ENCODE measurements at regions not wholly inside any gene's neighbourhood (a gene's known extent, or its start where the extent isn't known, plus 50 kb on each side); places are given as distances from the start of the nearest gene placed in this dataset.

GRCh38 chr5:40288800-40289485, 390.8 kb upstream of the PTGER4 start:
- TF ChIP-seq, protein P1, sequence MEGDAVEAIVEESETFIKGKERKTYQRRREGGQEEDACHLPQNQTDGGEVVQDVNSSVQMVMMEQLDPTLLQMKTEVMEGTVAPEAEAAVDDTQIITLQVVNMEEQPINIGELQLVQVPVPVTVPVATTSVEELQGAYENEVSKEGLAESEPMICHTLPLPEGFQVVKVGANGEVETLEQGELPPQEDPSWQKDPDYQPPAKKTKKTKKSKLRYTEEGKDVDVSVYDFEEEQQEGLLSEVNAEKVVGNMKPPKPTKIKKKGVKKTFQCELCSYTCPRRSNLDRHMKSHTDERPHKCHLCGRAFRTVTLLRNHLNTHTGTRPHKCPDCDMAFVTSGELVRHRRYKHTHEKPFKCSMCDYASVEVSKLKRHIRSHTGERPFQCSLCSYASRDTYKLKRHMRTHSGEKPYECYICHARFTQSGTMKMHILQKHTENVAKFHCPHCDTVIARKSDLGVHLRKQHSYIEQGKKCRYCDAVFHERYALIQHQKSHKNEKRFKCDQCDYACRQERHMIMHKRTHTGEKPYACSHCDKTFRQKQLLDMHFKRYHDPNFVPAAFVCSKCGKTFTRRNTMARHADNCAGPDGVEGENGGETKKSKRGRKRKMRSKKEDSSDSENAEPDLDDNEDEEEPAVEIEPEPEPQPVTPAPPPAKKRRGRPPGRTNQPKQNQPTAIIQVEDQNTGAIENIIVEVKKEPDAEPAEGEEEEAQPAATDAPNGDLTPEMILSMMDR (IDR thresholded peaks at IDR 0.05) = no peak
- TF ChIP-seq POLR2A (IDR thresholded peaks at IDR 0.05) = no peak
- no peaks in the 10 kb centered on the region for H3K4me1 ChIP-seq
- intact Hi-C loops (cut with DNase I; ENCODE audit: low total_unique reads) = no loop called here

DNA sequence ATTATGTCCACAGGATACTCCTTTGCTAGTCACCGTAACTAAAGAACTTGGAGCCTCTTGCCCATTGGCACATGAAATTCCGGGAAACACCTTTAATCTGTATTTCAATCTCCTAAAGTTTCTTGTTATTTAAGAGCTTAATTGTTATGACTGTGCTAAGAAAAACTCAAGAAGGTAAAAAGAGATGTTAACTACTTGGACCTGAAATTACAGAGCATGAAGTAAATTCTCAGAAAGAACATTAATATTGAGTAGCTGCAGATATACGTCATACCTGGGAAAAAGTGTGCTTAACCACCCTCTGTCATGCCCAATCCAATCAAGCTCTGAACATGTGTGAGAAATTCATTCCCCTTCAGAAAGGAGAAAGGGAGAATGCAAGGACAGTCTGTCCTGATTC, 394.9 kb upstream of the PTGER4 start:
- no peaks in the 10 kb centered on the region for H3K9me3 ChIP-seq
- H3K36me3 ChIP-seq = no peaks in the 10 kb centered on the region
- no peaks in the 10 kb centered on the region for H3K4me1 ChIP-seq
- TF ChIP-seq, protein P1 (IDR thresholded peaks at IDR 0.05) = no peak
- TF ChIP-seq POLR2A (IDR thresholded peaks at IDR 0.05) = no peak
- H3K27ac ChIP-seq = no peak overlapping the region
- no peak overlapping the region for H3K4me3 ChIP-seq
- H3K27me3 ChIP-seq = no peaks in the 10 kb centered on the region
- DNase-seq = no peak
- intact Hi-C loops (cut with DNase I; ENCODE audit: low total_unique reads) = no loop called here

More at GRCh38 chr5:40288800-40289485, 390.8 kb upstream of the PTGER4 start:
- Histone ChIP-seq H3K36me3 (no peaks in the 10 kb centered on the region), H3K27ac (no peak overlapping the region), H3K9me3 (no peaks in the 10 kb centered on the region), H3K4me3 (no peak overlapping the region), H3K27me3 (no peaks in the 10 kb centered on the region)
- DNase-seq = no peak

DNA sequence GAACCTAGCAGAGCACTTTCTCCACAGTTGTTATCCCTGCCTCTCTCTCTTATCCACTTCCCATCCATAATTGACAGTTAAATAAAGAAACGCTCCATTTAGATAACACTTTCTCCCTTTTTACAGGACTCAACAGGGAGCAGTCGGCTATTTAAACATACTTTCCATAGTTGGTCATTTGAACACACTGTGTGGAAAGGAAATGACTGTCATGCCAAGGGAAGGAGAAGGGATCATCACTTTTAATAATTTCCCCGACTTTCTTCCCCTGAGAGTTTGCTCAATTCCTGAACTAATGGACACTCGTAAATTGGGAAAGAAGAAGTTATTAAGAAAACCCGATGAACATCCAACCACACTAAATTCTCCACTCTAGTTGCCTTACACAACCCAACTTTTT, 400.8 kb upstream of the PTGER4 start:
- intact Hi-C loops (cut with DNase I; ENCODE audit: low total_unique reads) = no loop called here
- Histone ChIP-seq H3K4me1 (no peaks in the 10 kb centered on the region), H3K27me3 (no peaks in the 10 kb centered on the region), H3K27ac (no peak overlapping the region), H3K36me3 (no peaks in the 10 kb centered on the region), H3K4me3 (no peak overlapping the region), H3K9me3 (no peaks in the 10 kb centered on the region)
- TF ChIP-seq, protein P1 (IDR thresholded peaks at IDR 0.05) = no peak
- TF ChIP-seq POLR2A (IDR thresholded peaks at IDR 0.05) = no peak
- DNase-seq = no peak

DNA sequence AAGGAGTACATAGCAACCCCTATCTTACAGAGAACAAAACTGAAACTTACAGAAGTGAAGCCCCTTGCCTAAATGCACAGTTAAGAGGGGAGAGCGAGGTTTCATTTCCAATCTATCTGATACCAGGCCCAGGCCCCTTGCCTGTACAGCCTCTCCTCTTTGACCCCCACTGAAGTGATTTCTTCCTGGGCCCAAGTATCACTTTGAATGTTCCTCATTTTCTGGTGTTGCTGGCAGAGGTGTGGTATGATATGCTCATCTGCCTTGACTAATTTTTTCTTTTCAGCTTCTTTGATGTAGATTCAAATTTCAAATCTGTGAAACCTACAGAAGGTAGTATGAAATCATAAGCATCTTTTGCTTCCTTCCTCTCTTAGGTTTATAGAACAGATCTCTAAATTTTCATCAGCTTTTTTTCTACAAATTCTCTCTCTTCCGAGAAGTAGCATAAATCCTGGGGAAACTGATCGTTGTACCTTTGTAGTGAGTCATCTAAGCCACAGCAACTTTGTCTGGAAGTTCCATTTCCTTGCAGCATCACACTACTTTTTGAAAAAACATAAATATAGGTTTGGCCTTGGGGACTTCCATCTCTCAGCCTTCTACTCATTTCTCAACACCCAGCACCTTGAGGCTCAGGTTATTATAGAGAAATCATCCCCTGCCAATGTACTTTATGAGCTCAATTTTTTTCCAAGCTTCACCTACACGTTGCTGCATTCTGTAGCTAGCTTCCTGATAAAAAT, 402.4 kb upstream of the PTGER4 start:
- Histone ChIP-seq H3K27me3 (no peaks in the 10 kb centered on the region), H3K27ac (no peak overlapping the region), H3K4me3 (no peak overlapping the region), H3K9me3 (no peaks in the 10 kb centered on the region), H3K36me3 (no peaks in the 10 kb centered on the region), H3K4me1 (no peaks in the 10 kb centered on the region)
- TF ChIP-seq, protein P1 (IDR thresholded peaks at IDR 0.05) = no peak
- no peak for TF ChIP-seq POLR2A (IDR thresholded peaks at IDR 0.05)
- no peak for DNase-seq
- intact Hi-C loops (cut with DNase I; ENCODE audit: low total_unique reads) = no loop called here

- H3K9me3 ChIP-seq = no peaks in the 10 kb centered on the region
- DNase-seq = no peak
- no peaks in the 10 kb centered on the region for H3K27me3 ChIP-seq
- intact Hi-C loops (cut with DNase I; ENCODE audit: low total_unique reads) = no loop called here
- TF ChIP-seq POLR2A (IDR thresholded peaks at IDR 0.05) = no peak
- TF ChIP-seq, protein P1 (IDR thresholded peaks at IDR 0.05) = no peak
- no peak overlapping the region for H3K27ac ChIP-seq
- no peaks in the 10 kb centered on the region for H3K4me1 ChIP-seq
- no peak overlapping the region for H3K4me3 ChIP-seq
- no peaks in the 10 kb centered on the region for H3K36me3 ChIP-seq
These were observed 403.2 kb upstream of the PTGER4 start for GRCh38 chr5:40276426-40277102.

All from uterus (tissue), 3 donors.